K562 (cell line): ENCODE measurements at regions not wholly inside any gene's neighbourhood (a gene's known extent, or its start where the extent isn't known, plus 50 kb on each side); places are given as distances from the start of the nearest gene placed in this dataset.

Experiments
- ATAC-seq: fragments of 200-7000 bp; cut with Tn5 transposase; 3 replicates; pipeline ENCODE4 v1.9.1; 2020; ENCODE audit warnings: moderate library complexity
- BruUV-seq: library from RNA; stranded (reverse); fragments of 400-500 nt; replicated peaks from 2 replicates; lab custom pipeline; 2021; lab: Mats Ljungman, UMichigan
- CTCF ChIA-PET: fragments of 300-600 bp; formaldehyde crosslinking; extraction: SDS; loops from one replicate; lab custom pipeline; 2021; ENCODE audit warnings: low intra/inter-chr PET ratio; lab: Yijun Ruan, JAX
- POLR2A ChIA-PET: fragments of 300-600, 350-650 bp; sonication (Branson Sonifier 250); formaldehyde crosslinking; extraction: SDS; loops from one replicate; lab custom pipeline; 2021; ENCODE audit warnings: antibody characterized with exemption, inconsistent platforms; lab: Yijun Ruan, JAX
- DNase-seq, 4 experiments: peaks; one replicate each; pipeline versions ENCODE4 v3.0.0 to v3.0.0-alpha.2; 2011 to 2018; ENCODE audit warnings: low spot score in 3 of 4, mixed read lengths in 3 of 4; ENCODE audit errors: extremely low read depth in 1 of 4
- FAIRE-seq: peaks from 2 replicates; lab custom pipeline; 2011; peaks lifted over from hg19 to GRCh38; lab: Jason Lieb, UNC
- H2AFZ ChIP-seq: 2 replicates; pipeline ENCODE4 v1.6.0; 2011; ENCODE audit warnings: low read depth, low read length, control low read depth, inconsistent platforms
- H3K27ac ChIP-seq: fragments of 200-600 bp; 3 replicates; pipeline ENCODE4 v1.8.0; 2011; ENCODE audit warnings: low read depth, mild to moderate bottlenecking, control low read depth, inconsistent platforms, low read length, moderate library complexity, mixed read lengths; ENCODE audit errors: extremely low read depth
- H3K27me3 ChIP-seq, 2 experiments: fragments of 300-600 bp in 1 of 2; 2 replicates in 1 of 2; 3 replicates in 1 of 2; pipeline versions ENCODE4 v1.6.0 to v1.8.0; 2011; ENCODE audit warnings: inconsistent platforms in 2 of 2, low read length in 2 of 2, mild to moderate bottlenecking in 1 of 2, mixed read lengths in 1 of 2, moderate library complexity in 1 of 2; ENCODE audit not compliant: control insufficient read depth in 2 of 2, insufficient read depth in 2 of 2
- H3K36me3 ChIP-seq: fragments of 300-600 bp; 3 replicates; pipeline ENCODE4 v1.8.0; 2011; ENCODE audit warnings: mild to moderate bottlenecking, low read length, inconsistent platforms; ENCODE audit not compliant: control insufficient read depth, insufficient read depth
- H3K4me1 ChIP-seq, 2 experiments: fragments of 200-600 bp in 1 of 2; replicated peaks in 1 of 2; 2 replicates in 1 of 2; 3 replicates in 1 of 2; pipeline versions ENCODE4 v1.5.1 to v1.8.0; 2011; ENCODE audit warnings: inconsistent platforms in 2 of 2, low read length in 2 of 2, mild to moderate bottlenecking in 1 of 2, mixed read lengths in 1 of 2, moderate library complexity in 1 of 2; ENCODE audit not compliant: control insufficient read depth in 2 of 2, insufficient read depth in 2 of 2
- H3K4me2 ChIP-seq: 2 replicates; pipeline ENCODE4 v1.6.1; 2011; ENCODE audit warnings: low read length, control low read depth, inconsistent platforms, mixed read lengths; ENCODE audit not compliant: insufficient read depth
- H3K4me3 ChIP-seq: fragments of 200-600 bp; sonication (generic), shearing (Covaris generic); 2 replicates; pipeline ENCODE4 v1.5.1; 2016; ENCODE audit warnings: control low read depth, inconsistent platforms
- H3K79me2 ChIP-seq: fragments of 200-600 bp; 3 replicates; pipeline ENCODE4 v1.8.0; 2011; ENCODE audit warnings: low read length, inconsistent platforms; ENCODE audit not compliant: control insufficient read depth, insufficient read depth
- H3K9ac ChIP-seq, 2 experiments: 2 replicates each; pipeline versions ENCODE4 v1.6.0 to v1.6.1; 2011; ENCODE audit warnings: low read depth in 2 of 2, low read length in 2 of 2, control low read depth in 1 of 2, inconsistent platforms in 1 of 2, mild to moderate bottlenecking in 1 of 2, mixed read lengths in 1 of 2; ENCODE audit not compliant: insufficient read depth in 1 of 2
- H3K9me1 ChIP-seq: one replicate; pipeline ENCODE4 v1.6.0; 2011; ENCODE audit warnings: inconsistent platforms, mild to moderate bottlenecking, low read length, moderate library complexity; ENCODE audit not compliant: control insufficient read depth, insufficient read depth
- H3K9me3 ChIP-seq: replicated peaks from 2 replicates; pipeline ENCODE4 v1.5.1; 2011; ENCODE audit warnings: low read depth, low read length, inconsistent platforms; ENCODE audit not compliant: control insufficient read depth, insufficient read depth
- H4K20me1 ChIP-seq: replicated peaks from 2 replicates; pipeline ENCODE4 v1.6.1; 2011; ENCODE audit warnings: low read length, inconsistent platforms, mixed read lengths; ENCODE audit not compliant: control insufficient read depth, insufficient read depth
- HCFC1 ChIP-seq: IDR thresholded peaks from 2 replicates; pipeline ENCODE4 v1.6.1; 2012; ENCODE audit warnings: low read depth, low read length, improper control_type of control experiment
- HDAC3 ChIP-seq: fragments of 450-650 bp; IDR thresholded peaks from 2 replicates; pipeline ENCODE4 v1.6.1; 2018; ENCODE audit warnings: borderline replicate concordance, mild to moderate bottlenecking, moderate library complexity; ENCODE audit not compliant: partially characterized antibody
- KDM1A ChIP-seq, 2 experiments: fragments of 450-650 bp; IDR thresholded peaks; 2 replicates each; pipeline ENCODE4 v1.6.1; 2016; ENCODE audit warnings: mild to moderate bottlenecking in 2 of 2
- MTA1 ChIP-seq: fragments of 450-650 bp; IDR thresholded peaks from 2 replicates; pipeline ENCODE4 v1.6.1; 2017; ENCODE audit warnings: borderline replicate concordance
- NR2F6 ChIP-seq: fragments of 450-650 bp; formaldehyde crosslinking; IDR thresholded peaks from 2 replicates; pipeline ENCODE4 v1.4.0; 2020; ENCODE audit warnings: mild to moderate bottlenecking
- POLR2H ChIP-seq: IDR thresholded peaks from 2 replicates; pipeline ENCODE4 v1.6.1; 2016; ENCODE audit warnings: missing genetic modification characterization, low read depth, mild to moderate bottlenecking, control low read depth, missing compliant biosample characterization, moderate library complexity
- PTTG1 ChIP-seq: fragments of 450-650 bp; IDR thresholded peaks from 2 replicates; pipeline ENCODE4 v1.6.1; 2016; ENCODE audit warnings: low read depth, mild to moderate bottlenecking, missing genetic modification characterization, missing compliant biosample characterization
- RBFOX2 ChIP-seq: fragments of 200-400 bp; formaldehyde crosslinking; IDR thresholded peaks from 2 replicates; pipeline ENCODE4 v1.6.1; 2017; ENCODE audit warnings: low read depth, mild to moderate bottlenecking, low read length, moderate library complexity
- RBM15 ChIP-seq: fragments of 200-400 bp; formaldehyde crosslinking; IDR thresholded peaks from 2 replicates; pipeline ENCODE4 v1.6.1; 2018; ENCODE audit warnings: mild to moderate bottlenecking, low read length, moderate library complexity; ENCODE audit not compliant: insufficient read depth
- SMAD2 ChIP-seq: fragments of 150-350 bp; IDR thresholded peaks from 2 replicates; pipeline ENCODE4 v1.6.1; 2014; ENCODE audit warnings: low read depth, mild to moderate bottlenecking, low read length
- SMAD4 ChIP-seq: fragments of 250-450 bp; sonication (Bioruptor Pico); conservative IDR thresholded peaks from 2 replicates; pipeline ENCODE4 v1.8.0; 2021; ENCODE audit warnings: inconsistent platforms, mild to moderate bottlenecking, moderate library complexity
- SRF ChIP-seq, 2 experiments: fragments of 250-450, 450-650 bp in 1 of 2; sonication (Bioruptor Pico) in 1 of 2; sonication (generic) in 1 of 2; formaldehyde crosslinking; IDR thresholded peaks; 2 replicates each; pipeline versions ENCODE4 v1.5.0 to v1.5.1; 2020 to 2022; ENCODE audit warnings: mild to moderate bottlenecking in 1 of 2, missing genetic modification reagents in 1 of 2
- ZNF146 ChIP-seq: IDR thresholded peaks from one replicate; pipeline ENCODE4 v1.6.1; 2018; ENCODE audit warnings: missing compliant biosample characterization; ENCODE audit not compliant: unreplicated experiment
- ZNF354B ChIP-seq: fragments of 250-450 bp; sonication (Bioruptor Pico); IDR thresholded peaks from 2 replicates; pipeline ENCODE4 v1.4.0; 2020
- ZNF445 ChIP-seq: fragments of 250-450 bp; sonication (Bioruptor Pico); IDR thresholded peaks from 2 replicates; pipeline ENCODE4 v1.4.0; 2020; ENCODE audit warnings: low read depth, mild to moderate bottlenecking, moderate library complexity
- whole genome bisulfite sequencing: fragments of 100-300 bp; shearing (Covaris generic); methylation state at CpG from one replicate; pipeline ENCODE4 v1.1.6; 2016; ENCODE audit warnings: low coverage, mixed read lengths; ENCODE audit not compliant: insufficient coverage; ENCODE audit errors: missing lambda C conversion rate; 5-methylcytosine and 5-hydroxymethylcytosine counted together
- in situ Hi-C: fragments of 300-500 bp; cut with MboI; formaldehyde crosslinking; loops from 4 replicates; pipeline ENCODE4 v1.15.0; 2018; ENCODE audit warnings: inconsistent platforms, mixed read lengths
- intact Hi-C: fragments of 100-400 bp; cut with micrococcal nuclease; formaldehyde crosslinking; loops from 2 replicates; pipeline ENCODE4 v1.14.2; 2022
- TF ChIP-seq, protein P1 (sequence below), 2 experiments: IDR thresholded peaks in 1 of 2; conservative IDR thresholded peaks in 1 of 2; 2 replicates each; pipeline ENCODE4 v1.6.1; 2016; ENCODE audit warnings: low read depth in 2 of 2, mild to moderate bottlenecking in 1 of 2, missing compliant biosample characterization in 1 of 2, missing genetic modification characterization in 1 of 2, moderate library complexity in 1 of 2
- TF ChIP-seq, protein P2 (sequence below): fragments of 450-650 bp; formaldehyde crosslinking; IDR thresholded peaks from 2 replicates; pipeline ENCODE4 v1.4.0; 2022; ENCODE audit warnings: mild to moderate bottlenecking, moderate library complexity

DNA sequence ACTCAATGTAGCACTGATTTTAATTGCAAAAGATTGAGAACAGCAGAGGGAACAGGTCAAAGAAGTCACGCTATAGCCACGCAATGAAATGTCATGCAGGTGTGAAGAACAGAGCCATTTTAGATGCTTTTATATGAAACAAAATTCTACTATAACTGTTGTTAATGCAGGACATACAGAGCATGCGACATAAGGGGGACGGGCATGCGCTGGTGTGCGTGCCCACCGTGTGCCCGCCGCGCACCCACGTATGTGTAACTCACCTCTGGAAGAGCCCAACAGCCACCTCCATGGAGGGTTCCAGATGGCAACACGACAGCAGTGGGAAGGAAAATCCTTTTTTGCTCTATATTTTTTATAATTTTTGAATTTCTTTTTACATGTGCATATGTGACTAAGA is 410.0 kb upstream of the RNF32 start:
- WGBS: 2% methylated on average over 12 of the region's 12 CpGs
- no peak overlapping the region for H3K4me2 ChIP-seq
- no peaks in the 10 kb centered on the region for H3K9me3 ChIP-seq
- ATAC-seq: no peak
- ChIA-PET CTCF (no interaction called here), POLR2A (no interaction called here)
- H4K20me1 ChIP-seq: 0 out of 2 replicates have a peak, but pooled peaks cover under 1% of the 10 kb centered on the region
- H3K27ac ChIP-seq: no peak overlapping the region
- no peaks in the 10 kb centered on the region for H3K36me3 ChIP-seq
- no peak for TF ChIP-seq RBM15
- TF ChIP-seq ZNF146 (CRISPR knock-in tag): no peak
- TF ChIP-seq PTTG1: no peak
- no peak for TF ChIP-seq ZNF354B (CRISPR knock-in tag)
- no peak for TF ChIP-seq ZNF445 (CRISPR knock-in tag)
- no peak for TF ChIP-seq SMAD2
- TF ChIP-seq, protein P1, sequence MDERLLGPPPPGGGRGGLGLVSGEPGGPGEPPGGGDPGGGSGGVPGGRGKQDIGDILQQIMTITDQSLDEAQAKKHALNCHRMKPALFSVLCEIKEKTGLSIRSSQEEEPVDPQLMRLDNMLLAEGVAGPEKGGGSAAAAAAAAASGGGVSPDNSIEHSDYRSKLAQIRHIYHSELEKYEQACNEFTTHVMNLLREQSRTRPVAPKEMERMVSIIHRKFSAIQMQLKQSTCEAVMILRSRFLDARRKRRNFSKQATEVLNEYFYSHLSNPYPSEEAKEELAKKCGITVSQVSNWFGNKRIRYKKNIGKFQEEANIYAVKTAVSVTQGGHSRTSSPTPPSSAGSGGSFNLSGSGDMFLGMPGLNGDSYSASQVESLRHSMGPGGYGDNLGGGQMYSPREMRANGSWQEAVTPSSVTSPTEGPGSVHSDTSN (CRISPR knock-in tag; IDR thresholded peaks at IDR 0.05; ENCODE audit: low read depth): no peak
- TF ChIP-seq, protein P1 (tag; conservative IDR thresholded peaks at IDR 0.05; ENCODE audit: low read depth): no peak
- no peak for TF ChIP-seq MTA1
- TF ChIP-seq POLR2H (tag): no peak
- no peak for TF ChIP-seq RBFOX2
- TF ChIP-seq, protein P2, sequence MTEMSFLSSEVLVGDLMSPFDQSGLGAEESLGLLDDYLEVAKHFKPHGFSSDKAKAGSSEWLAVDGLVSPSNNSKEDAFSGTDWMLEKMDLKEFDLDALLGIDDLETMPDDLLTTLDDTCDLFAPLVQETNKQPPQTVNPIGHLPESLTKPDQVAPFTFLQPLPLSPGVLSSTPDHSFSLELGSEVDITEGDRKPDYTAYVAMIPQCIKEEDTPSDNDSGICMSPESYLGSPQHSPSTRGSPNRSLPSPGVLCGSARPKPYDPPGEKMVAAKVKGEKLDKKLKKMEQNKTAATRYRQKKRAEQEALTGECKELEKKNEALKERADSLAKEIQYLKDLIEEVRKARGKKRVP (CRISPR knock-in tag): no peak
- no peak for TF ChIP-seq SRF (CRISPR knock-in tag; IDR thresholded peaks at IDR 0.05)
- no peak for TF ChIP-seq HCFC1
- TF ChIP-seq NR2F6 (CRISPR knock-in tag): no peak
- TF ChIP-seq SMAD4 (CRISPR knock-in tag): no peak
- no peak for TF ChIP-seq HDAC3
- TF ChIP-seq KDM1A (IDR thresholded peaks at IDR 0.05): no peak
- no peak overlapping the region for H2AFZ ChIP-seq
- peaks cover 21 to 41% of the 10 kb centered on the region in 2 experiments for H3K27me3 ChIP-seq
- no peak overlapping the region for H3K9ac ChIP-seq
- peaks cover 0 to 6% of the 10 kb centered on the region in 2 experiments; a peak in 1 of 5 replicates for H3K4me1 ChIP-seq
- no peak for DNase-seq
- H3K79me2 ChIP-seq: no peaks in the 10 kb centered on the region
- H3K4me3 ChIP-seq: no peak overlapping the region
- BruUV-seq: no TSS peak
- no peak for FAIRE-seq
- in situ Hi-C loops: no loop called here
- intact Hi-C loops: no loop called here
- H3K9me1 ChIP-seq: no peaks in the 10 kb centered on the region
